ENCODE measurements at regions not wholly inside any gene's neighbourhood (a gene's known extent, or its start where the extent isn't known, plus 50 kb on each side); places are given as distances from the start of the nearest gene placed in this dataset.

GRCh38 chr17:34502426-34502825 is 77.0 kb upstream of the TMEM132E start:
- TF ChIP-seq CTCF (IDR thresholded peaks at IDR 0.05) (no peak), POLR2A (IDR thresholded peaks at IDR 0.05) (no peak), POLR2AphosphoS5 (IDR thresholded peaks at IDR 0.05) (no peak), EP300 (IDR thresholded peaks at IDR 0.05) (no peak)
- H3K27ac ChIP-seq, result no peak overlapping the region
- no peaks in the 10 kb centered on the region for H3K4me1 ChIP-seq
- H3K9me3 ChIP-seq, result no peaks in the 10 kb centered on the region
- WGBS, 2 donors (ENCODE audit: low coverage in 1 of 2), result 45 to 53% methylated on average over 2 to 4 of the region's 4 CpGs
- no peaks in the 10 kb centered on the region for H3K36me3 ChIP-seq
- peaks cover 73% of the 10 kb centered on the region for H3K27me3 ChIP-seq
- ATAC-seq, result no peak
- H3K4me3 ChIP-seq, result no peak overlapping the region

GRCh38 chr17:34499576-34499975 is 79.8 kb upstream of the TMEM132E start:
- no peak overlapping the region for H3K4me3 ChIP-seq
- WGBS, 2 donors (ENCODE audit: low coverage in 1 of 2), result 0 to 9% methylated on average over 1 of the region's 1 CpG
- no peaks in the 10 kb centered on the region for H3K4me1 ChIP-seq
- H3K36me3 ChIP-seq, result no peaks in the 10 kb centered on the region
- peaks cover 70% of the 10 kb centered on the region for H3K27me3 ChIP-seq
- H3K27ac ChIP-seq, result no peak overlapping the region
- H3K9me3 ChIP-seq, result no peaks in the 10 kb centered on the region
- no peak for ATAC-seq
- TF ChIP-seq POLR2A (IDR thresholded peaks at IDR 0.05) (no peak), EP300 (IDR thresholded peaks at IDR 0.05) (no peak), POLR2AphosphoS5 (IDR thresholded peaks at IDR 0.05) (no peak), CTCF (IDR thresholded peaks at IDR 0.05) (no peak)

GRCh38 chr17:34493917-34494316 is 85.5 kb upstream of the TMEM132E start:
- no peaks in the 10 kb centered on the region for H3K9me3 ChIP-seq
- H3K36me3 ChIP-seq, result no peaks in the 10 kb centered on the region
- no peak overlapping the region for H3K4me3 ChIP-seq
- no peak for ATAC-seq
- H3K27ac ChIP-seq, result no peak overlapping the region
- 60 to 61% methylated on average over 1 to 3 of the region's 3 CpGs for WGBS, 2 donors (ENCODE audit: low coverage in 1 of 2)
- TF ChIP-seq EP300 (IDR thresholded peaks at IDR 0.05) (no peak), POLR2A (IDR thresholded peaks at IDR 0.05) (no peak), POLR2AphosphoS5 (IDR thresholded peaks at IDR 0.05) (no peak), CTCF (IDR thresholded peaks at IDR 0.05) (no peak)
- H3K27me3 ChIP-seq, result peaks cover 72% of the 10 kb centered on the region
- no peaks in the 10 kb centered on the region for H3K4me1 ChIP-seq

GRCh38 chr17:34487626-34488025 is 91.8 kb upstream of the TMEM132E start:
- Histone ChIP-seq H3K27ac (no peak overlapping the region), H3K36me3 (no peaks in the 10 kb centered on the region), H3K27me3 (peaks cover 86% of the 10 kb centered on the region), H3K4me1 (no peaks in the 10 kb centered on the region), H3K4me3 (no peak overlapping the region), H3K9me3 (no peaks in the 10 kb centered on the region)
- TF ChIP-seq EP300 (IDR thresholded peaks at IDR 0.05), result no peak
- no peak for TF ChIP-seq CTCF (IDR thresholded peaks at IDR 0.05)
- no peak for TF ChIP-seq POLR2AphosphoS5 (IDR thresholded peaks at IDR 0.05)
- no peak for TF ChIP-seq POLR2A (IDR thresholded peaks at IDR 0.05)
- WGBS, 2 donors (ENCODE audit: low coverage in 1 of 2), result no CpG with 5 or more reads among the region's 12 CpGs
- ATAC-seq, result no peak

- no peaks in the 10 kb centered on the region for H3K36me3 ChIP-seq
- no peaks in the 10 kb centered on the region for H3K4me1 ChIP-seq
- H3K27ac ChIP-seq, result no peak overlapping the region
- H3K9me3 ChIP-seq, result no peaks in the 10 kb centered on the region
- no peak for ATAC-seq
- 33 to 57% methylated on average over 7 to 8 of the region's 8 CpGs for WGBS, 2 donors (ENCODE audit: low coverage in 1 of 2)
- peaks cover 88% of the 10 kb centered on the region for H3K27me3 ChIP-seq
- TF ChIP-seq CTCF (IDR thresholded peaks at IDR 0.05), result no peak
- TF ChIP-seq POLR2A (IDR thresholded peaks at IDR 0.05), result no peak
- no peak for TF ChIP-seq EP300 (IDR thresholded peaks at IDR 0.05)
- TF ChIP-seq POLR2AphosphoS5 (IDR thresholded peaks at IDR 0.05), result no peak
- no peak overlapping the region for H3K4me3 ChIP-seq
Observed at GRCh38 chr17:34486761-34487160, 92.6 kb upstream of the TMEM132E start.
